Limb (tissue), 2 donors: ENCODE measurements at regions not wholly inside any gene's neighbourhood (a gene's known extent, or its start where the extent isn't known, plus 50 kb on each side); places are given as distances from the start of the nearest gene placed in this dataset.
"Not testable (repeated sequence)": the region's sequence is repeated elsewhere in the genome, so short reads cannot be mapped to it uniquely, and the experiment has no call there.

Source experiments
- DNase-seq, 2 donors: peaks; one replicate each; pipeline ENCODE4 v3.0.0-alpha.2; 2016; ENCODE audit errors: extremely low spot score in 2 of 2

- DNase-seq, result no peak
Observed at GRCh38 chr15:35693886-35694285, 147.9 kb upstream of the DPH6 start.

- no peak for DNase-seq
Observed at GRCh38 chr15:35695003-35695402, 149.0 kb upstream of the DPH6 start.

- no peak for DNase-seq
Observed at GRCh38 chr15:35696767-35697231, 150.8 kb upstream of the DPH6 start.

GRCh38 chr15:35697549-35698299, 151.8 kb upstream of the DPH6 start:
- no peak for DNase-seq

- no peak for DNase-seq
Observed at GRCh38 chr15:35698331-35698730, 152.4 kb upstream of the DPH6 start.

GRCh38 chr15:35698966-35699575, 153.1 kb upstream of the DPH6 start:
- DNase-seq, result no peak

GRCh38 chr15:35700091-35700593, 154.2 kb upstream of the DPH6 start:
- not testable (repeated sequence) for DNase-seq

GRCh38 chr15:35701402-35702046, 155.6 kb upstream of the DPH6 start:
- DNase-seq, result no peak

- no peak for DNase-seq
Observed at GRCh38 chr15:35702946-35703495, 157.1 kb upstream of the DPH6 start.

GRCh38 chr15:35705030-35705883, 159.3 kb upstream of the DPH6 start:
- DNase-seq, result no peak

- no peak for DNase-seq
Observed at GRCh38 chr15:35705884-35706585, 160.1 kb upstream of the DPH6 start.

GRCh38 chr15:35712956-35713355, 167.0 kb upstream of the DPH6 start:
- DNase-seq, result no peak

- DNase-seq, result no peak
Observed at GRCh38 chr15:35713733-35714132, 167.8 kb upstream of the DPH6 start.

GRCh38 chr15:35717721-35718120, 171.8 kb upstream of the DPH6 start:
- DNase-seq, result no peak

GRCh38 chr15:35720019-35720418, 174.1 kb upstream of the DPH6 start:
- no peak for DNase-seq

GRCh38 chr15:35720984-35721383, 175.0 kb upstream of the DPH6 start:
- no peak for DNase-seq

GRCh38 chr15:35721751-35722150, 175.8 kb upstream of the DPH6 start:
- no peak for DNase-seq

- no peak for DNase-seq
Observed at GRCh38 chr15:35722501-35722900, 176.5 kb upstream of the DPH6 start.

GRCh38 chr15:35723120-35723847, 177.3 kb upstream of the DPH6 start:
- DNase-seq, result no peak

GRCh38 chr15:35723852-35724251, 177.9 kb upstream of the DPH6 start:
- DNase-seq, result no peak
